IMR-90 (cell line): ENCODE measurements at regions not wholly inside any gene's neighbourhood (a gene's known extent, or its start where the extent isn't known, plus 50 kb on each side); places are given as distances from the start of the nearest gene placed in this dataset.

ENCODE experiments used
- BHLHE40 ChIP-seq: fragments of 150-350 bp; IDR thresholded peaks from 2 replicates; pipeline ENCODE4 v1.6.1; 2016; ENCODE audit warnings: mild to moderate bottlenecking, low read depth, low read length
- CEBPB ChIP-seq: IDR thresholded peaks from 2 replicates; pipeline ENCODE4 v1.6.1; 2012; ENCODE audit warnings: low read depth, low read length, improper control_type of control experiment
- CHD1 ChIP-seq: IDR thresholded peaks from 2 replicates; pipeline ENCODE4 v1.6.1; 2012; ENCODE audit warnings: low read depth, low read length, improper control_type of control experiment
- ELK1 ChIP-seq: fragments of 150-350 bp; IDR thresholded peaks from 2 replicates; pipeline ENCODE4 v1.6.1; 2016; ENCODE audit warnings: low read depth, mild to moderate bottlenecking, low read length, moderate library complexity, borderline replicate concordance
- MAFK ChIP-seq: IDR thresholded peaks from 2 replicates; pipeline ENCODE4 v1.6.1; 2012; ENCODE audit warnings: low read depth, low read length, improper control_type of control experiment
- MXI1 ChIP-seq: IDR thresholded peaks from 2 replicates; pipeline ENCODE4 v1.6.1; 2012; ENCODE audit warnings: low read depth, mild to moderate bottlenecking, low read length, moderate library complexity, borderline replicate concordance
- POLR2A ChIP-seq: IDR thresholded peaks from 2 replicates; pipeline ENCODE4 v1.6.1; 2012; ENCODE audit warnings: mild to moderate bottlenecking, low read depth, low read length
- USF2 ChIP-seq: fragments of 150-350 bp; IDR thresholded peaks from 2 replicates; pipeline ENCODE4 v1.6.1; 2017; ENCODE audit warnings: mild to moderate bottlenecking, antibody characterized with exemption, low read length, low read depth
- TF ChIP-seq, protein P1 (sequence below): conservative IDR thresholded peaks from 2 replicates; pipeline ENCODE4 v1.5.1; 2012; ENCODE audit warnings: mild to moderate bottlenecking, low read depth, low read length, improper control_type of control experiment

DNA sequence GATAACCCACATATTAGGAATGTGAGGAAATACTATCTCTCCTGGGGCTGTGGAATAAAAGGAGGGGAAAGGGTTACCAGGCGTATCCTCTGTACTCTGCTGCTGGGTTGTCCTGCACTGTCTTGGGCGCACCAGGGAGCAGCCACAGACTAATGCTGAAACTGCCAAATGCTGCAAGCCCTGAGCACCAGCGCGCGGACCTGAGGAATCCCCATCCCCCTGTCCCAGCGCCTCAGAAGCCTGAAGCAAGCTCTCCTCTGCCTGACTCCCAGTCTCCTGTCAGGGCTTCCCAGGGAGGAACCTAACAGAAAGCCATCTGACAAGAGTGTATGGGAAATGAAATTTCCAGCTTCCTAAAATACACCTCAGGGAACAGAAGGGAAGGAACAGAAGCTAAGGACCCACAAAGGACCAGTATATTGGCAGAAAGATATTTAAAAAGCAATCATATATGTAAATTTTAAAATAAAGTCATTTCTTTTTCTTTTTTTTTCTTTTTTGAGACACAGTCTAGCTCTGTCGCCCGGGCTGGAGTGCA lies 158.3 kb upstream of the C2CD4B start:
- TF ChIP-seq, protein P1, sequence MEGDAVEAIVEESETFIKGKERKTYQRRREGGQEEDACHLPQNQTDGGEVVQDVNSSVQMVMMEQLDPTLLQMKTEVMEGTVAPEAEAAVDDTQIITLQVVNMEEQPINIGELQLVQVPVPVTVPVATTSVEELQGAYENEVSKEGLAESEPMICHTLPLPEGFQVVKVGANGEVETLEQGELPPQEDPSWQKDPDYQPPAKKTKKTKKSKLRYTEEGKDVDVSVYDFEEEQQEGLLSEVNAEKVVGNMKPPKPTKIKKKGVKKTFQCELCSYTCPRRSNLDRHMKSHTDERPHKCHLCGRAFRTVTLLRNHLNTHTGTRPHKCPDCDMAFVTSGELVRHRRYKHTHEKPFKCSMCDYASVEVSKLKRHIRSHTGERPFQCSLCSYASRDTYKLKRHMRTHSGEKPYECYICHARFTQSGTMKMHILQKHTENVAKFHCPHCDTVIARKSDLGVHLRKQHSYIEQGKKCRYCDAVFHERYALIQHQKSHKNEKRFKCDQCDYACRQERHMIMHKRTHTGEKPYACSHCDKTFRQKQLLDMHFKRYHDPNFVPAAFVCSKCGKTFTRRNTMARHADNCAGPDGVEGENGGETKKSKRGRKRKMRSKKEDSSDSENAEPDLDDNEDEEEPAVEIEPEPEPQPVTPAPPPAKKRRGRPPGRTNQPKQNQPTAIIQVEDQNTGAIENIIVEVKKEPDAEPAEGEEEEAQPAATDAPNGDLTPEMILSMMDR = no peak
- TF ChIP-seq ELK1 = no peak
- no peak for TF ChIP-seq MXI1
- TF ChIP-seq POLR2A = no peak
- no peak for TF ChIP-seq USF2
- TF ChIP-seq CEBPB = no peak
- TF ChIP-seq BHLHE40 = no peak
- no peak for TF ChIP-seq MAFK
- TF ChIP-seq CHD1 = no peak
